ENCODE measurements at regions not wholly inside any gene's neighbourhood (a gene's known extent, or its start where the extent isn't known, plus 50 kb on each side); places are given as distances from the start of the nearest gene placed in this dataset.
A peak's percentile ranks its signal among the peaks of the same experiment; 100 is the strongest.

GRCh38 chr5:93307557-93307956 lies 273.5 kb downstream of the NR2F1-AS1 start:
- intact Hi-C loops (cut with DNase I; ENCODE audit: low total_unique reads): no loop called here
- Histone ChIP-seq H3K9me3 (peaks cover 0 to 4% (median 0%) of the 10 kb centered on the region in 8 donors), H3K4me1 (no peaks in the 10 kb centered on the region), H3K36me3 (no peaks in the 10 kb centered on the region), H3K27me3 (replicated peaks in 1 of 7) (no peaks in the 10 kb centered on the region), H3K27ac (no peak overlapping the region), H3K4me3 (no peak overlapping the region)
- TF ChIP-seq POLR2A (IDR thresholded peaks at IDR 0.05) (no peak), POLR2AphosphoS5 (IDR thresholded peaks at IDR 0.05) (no peak)
- TF ChIP-seq, protein P1, sequence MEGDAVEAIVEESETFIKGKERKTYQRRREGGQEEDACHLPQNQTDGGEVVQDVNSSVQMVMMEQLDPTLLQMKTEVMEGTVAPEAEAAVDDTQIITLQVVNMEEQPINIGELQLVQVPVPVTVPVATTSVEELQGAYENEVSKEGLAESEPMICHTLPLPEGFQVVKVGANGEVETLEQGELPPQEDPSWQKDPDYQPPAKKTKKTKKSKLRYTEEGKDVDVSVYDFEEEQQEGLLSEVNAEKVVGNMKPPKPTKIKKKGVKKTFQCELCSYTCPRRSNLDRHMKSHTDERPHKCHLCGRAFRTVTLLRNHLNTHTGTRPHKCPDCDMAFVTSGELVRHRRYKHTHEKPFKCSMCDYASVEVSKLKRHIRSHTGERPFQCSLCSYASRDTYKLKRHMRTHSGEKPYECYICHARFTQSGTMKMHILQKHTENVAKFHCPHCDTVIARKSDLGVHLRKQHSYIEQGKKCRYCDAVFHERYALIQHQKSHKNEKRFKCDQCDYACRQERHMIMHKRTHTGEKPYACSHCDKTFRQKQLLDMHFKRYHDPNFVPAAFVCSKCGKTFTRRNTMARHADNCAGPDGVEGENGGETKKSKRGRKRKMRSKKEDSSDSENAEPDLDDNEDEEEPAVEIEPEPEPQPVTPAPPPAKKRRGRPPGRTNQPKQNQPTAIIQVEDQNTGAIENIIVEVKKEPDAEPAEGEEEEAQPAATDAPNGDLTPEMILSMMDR (IDR thresholded peaks at IDR 0.05 in 8 of 11, conservative IDR thresholded peaks at IDR 0.05 in 3 of 11): no peak
- DNase-seq: no peak

DNA sequence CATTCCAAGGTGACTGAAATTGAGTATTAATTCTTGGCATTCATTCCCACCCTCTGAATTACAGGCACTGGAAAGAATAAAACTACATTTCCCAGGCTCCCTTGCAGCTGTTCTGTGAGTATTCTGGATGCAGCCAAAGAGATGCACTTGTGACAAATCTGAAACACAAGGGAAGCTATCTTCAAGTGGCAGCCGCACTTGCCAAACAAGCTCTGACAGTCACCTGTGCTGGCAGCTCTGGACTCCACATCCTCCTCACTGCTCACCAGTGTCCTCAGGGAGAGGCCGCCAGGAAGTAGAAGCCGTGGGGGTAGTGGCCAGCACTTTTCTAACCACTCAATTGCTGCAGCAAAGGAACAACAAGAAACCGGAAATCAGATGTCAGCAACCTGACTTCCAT lies 275.0 kb downstream of the NR2F1-AS1 start:
- peaks cover 0 to 4% (median 0%) of the 10 kb centered on the region in 8 donors for H3K9me3 ChIP-seq
- DNase-seq: no peak
- H3K4me3 ChIP-seq: peak overlapping the region in 1 of 8 donors; percentile 16
- H3K27ac ChIP-seq: no peak overlapping the region
- H3K27me3 ChIP-seq (replicated peaks in 1 of 7): no peaks in the 10 kb centered on the region
- H3K36me3 ChIP-seq: no peaks in the 10 kb centered on the region
- TF ChIP-seq, protein P1 (IDR thresholded peaks at IDR 0.05 in 8 of 11, conservative IDR thresholded peaks at IDR 0.05 in 3 of 11): no peak
- no peak for TF ChIP-seq POLR2A (IDR thresholded peaks at IDR 0.05)
- 23 to 44% (median 35%) methylated on average over 4 of the region's 4 CpGs for WGBS, 5 donors
- H3K4me1 ChIP-seq: no peaks in the 10 kb centered on the region
- intact Hi-C loops (cut with DNase I; ENCODE audit: low total_unique reads): no loop called here

DNA sequence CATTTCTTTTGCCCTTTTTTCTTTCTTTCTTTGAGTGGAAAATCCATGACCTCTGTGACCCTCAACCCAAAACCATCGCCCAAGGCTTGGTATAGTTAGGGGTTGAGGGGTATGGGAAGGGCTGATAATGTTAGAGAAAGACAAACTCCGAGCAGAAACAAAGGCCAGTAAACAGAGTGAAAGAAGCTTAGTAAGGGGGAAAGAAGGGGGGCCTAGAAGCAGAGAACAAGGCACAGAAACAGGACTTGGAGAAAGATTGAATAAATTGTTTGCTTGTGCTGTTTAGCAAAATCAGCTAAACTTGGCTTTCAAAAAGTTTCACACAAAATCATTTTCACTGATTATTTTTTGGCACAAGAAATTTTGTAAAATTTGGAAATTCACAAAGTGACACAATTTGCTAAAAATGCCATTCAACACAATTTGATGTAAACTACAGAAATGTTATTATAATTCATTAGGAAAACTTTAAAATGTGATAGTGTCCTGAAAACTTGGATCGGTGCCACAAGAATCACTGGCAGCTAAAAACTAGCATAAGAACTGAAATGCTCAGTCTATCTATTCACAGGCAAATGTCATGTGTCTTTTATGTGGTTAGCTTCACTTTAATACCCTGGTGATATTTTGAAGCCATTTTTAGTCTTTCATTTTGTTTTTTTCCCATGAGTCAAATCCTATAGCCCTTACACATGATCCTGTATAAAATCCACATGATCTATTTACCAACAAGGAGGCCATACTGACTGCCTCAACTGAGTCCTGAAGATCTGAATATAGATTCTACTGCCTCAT lies 276.4 kb downstream of the NR2F1-AS1 start:
- Histone ChIP-seq H3K4me1 (no peaks in the 10 kb centered on the region), H3K27ac (no peak overlapping the region), H3K9me3 (no peaks in the 10 kb centered on the region), H3K27me3 (replicated peaks in 1 of 7) (no peaks in the 10 kb centered on the region), H3K36me3 (no peaks in the 10 kb centered on the region), H3K4me3 (no peak overlapping the region)
- DNase-seq: no peak
- intact Hi-C loops (cut with DNase I; ENCODE audit: low total_unique reads): no loop called here
- no peak for TF ChIP-seq POLR2A (IDR thresholded peaks at IDR 0.05)
- no peak for TF ChIP-seq POLR2AphosphoS5 (IDR thresholded peaks at IDR 0.05)
- TF ChIP-seq, protein P1 (IDR thresholded peaks at IDR 0.05 in 8 of 11, conservative IDR thresholded peaks at IDR 0.05 in 3 of 11): no peak
- WGBS, 5 donors: 65 to 80% (median 73%) methylated on average over 3 of the region's 3 CpGs

DNA sequence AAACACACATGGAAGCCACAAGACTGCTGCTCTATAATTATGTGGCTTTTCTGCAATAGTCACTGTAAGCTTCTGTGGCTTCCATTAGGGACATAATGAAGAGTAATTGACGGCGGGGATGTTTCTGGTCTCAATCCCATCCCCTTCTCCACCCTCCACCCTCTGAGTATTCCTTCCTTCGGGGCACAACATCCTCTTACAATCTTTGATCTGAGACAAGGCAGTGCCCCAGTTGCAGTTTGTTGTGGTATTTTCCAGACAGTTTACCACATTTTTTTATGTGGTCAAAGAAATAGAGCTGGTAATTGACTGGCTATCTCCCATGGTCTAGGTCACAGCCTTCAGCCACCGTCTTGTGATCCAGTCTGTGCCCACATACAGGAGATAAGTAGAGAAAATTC lies 277.7 kb downstream of the NR2F1-AS1 start:
- intact Hi-C loops (cut with DNase I; ENCODE audit: low total_unique reads): no loop called here
- WGBS, 5 donors: 73 to 81% (median 77%) methylated on average over 4 of the region's 4 CpGs

More for the DNA sequence above, 277.7 kb downstream of the NR2F1-AS1 start:
- H3K4me3 ChIP-seq: no peak overlapping the region
- H3K9me3 ChIP-seq: no peaks in the 10 kb centered on the region
- no peak for DNase-seq
- H3K36me3 ChIP-seq: no peaks in the 10 kb centered on the region
- no peaks in the 10 kb centered on the region for H3K27me3 ChIP-seq (replicated peaks in 1 of 7)
- TF ChIP-seq POLR2AphosphoS5 (IDR thresholded peaks at IDR 0.05) (no peak), POLR2A (IDR thresholded peaks at IDR 0.05) (no peak)
- TF ChIP-seq, protein P1 (IDR thresholded peaks at IDR 0.05 in 8 of 11, conservative IDR thresholded peaks at IDR 0.05 in 3 of 11): no peak
- H3K4me1 ChIP-seq: no peaks in the 10 kb centered on the region
- no peak overlapping the region for H3K27ac ChIP-seq

All from spleen (tissue), 11 donors.